Left lung (tissue), 4 donors: ENCODE measurements at regions not wholly inside any gene's neighbourhood (a gene's known extent, or its start where the extent isn't known, plus 50 kb on each side); places are given as distances from the start of the nearest gene placed in this dataset.
"Not testable (repeated sequence)": the region's sequence is repeated elsewhere in the genome, so short reads cannot be mapped to it uniquely, and the experiment has no call there.

Experiments used
- ATAC-seq: fragments of 200-7000 bp; cut with Tn5 transposase; one replicate; pipeline ENCODE4 v1.9.1; 2020; ENCODE audit warnings: moderate library complexity
- DNase-seq, 4 donors: peaks; one replicate each; pipeline ENCODE4 v3.0.0-alpha.2; 2013 to 2020
- H3K27ac ChIP-seq, 2 donors: fragments of 200-600 bp; sonication (generic) in 1 of 2; one replicate each; pipeline versions ENCODE4 v1.5.0 to v1.8.0; 2020 to 2021
- H3K27me3 ChIP-seq, 2 donors: fragments of 200-600 bp; sonication (generic) in 1 of 2; one replicate each; pipeline versions ENCODE4 v1.5.0 to v1.8.0; 2020 to 2021
- H3K36me3 ChIP-seq, 2 donors: fragments of 200-600 bp; sonication (generic) in 1 of 2; one replicate each; pipeline versions ENCODE4 v1.5.0 to v1.8.0; 2020 to 2021
- H3K4me1 ChIP-seq, 2 donors: fragments of 200-600 bp; one replicate each; pipeline ENCODE4 v1.8.0; 2021
- H3K4me3 ChIP-seq, 2 donors: fragments of 200-600 bp; sonication (generic) in 1 of 2; one replicate each; pipeline versions ENCODE4 v1.5.0 to v1.8.0; 2020 to 2021; ENCODE audit warnings: mild to moderate bottlenecking in 1 of 2
- H3K9me3 ChIP-seq, 2 donors: fragments of 200-600 bp; sonication (generic) in 1 of 2; one replicate each; pipeline versions ENCODE4 v1.5.0 to v1.8.0; 2020 to 2021
- intact Hi-C, 2 donors: fragments of 100-400 bp; cut with DNase I; formaldehyde crosslinking; loops; one replicate each; pipeline versions ENCODE4 v1.11.2 to v1.14.2; 2022
- TF ChIP-seq, protein P1 (sequence below), 2 donors: fragments of 200-600 bp; sonication (generic) in 1 of 2; IDR thresholded peaks; one replicate each; pipeline versions ENCODE4 v1.5.0 to v1.8.0; 2021; ENCODE audit warnings: antibody characterized with exemption in 2 of 2
- donor health status: DM: no; HTN: yes; CAD: no.
- donor health status: DM: no; HTN: no; CAD: no.

DNA sequence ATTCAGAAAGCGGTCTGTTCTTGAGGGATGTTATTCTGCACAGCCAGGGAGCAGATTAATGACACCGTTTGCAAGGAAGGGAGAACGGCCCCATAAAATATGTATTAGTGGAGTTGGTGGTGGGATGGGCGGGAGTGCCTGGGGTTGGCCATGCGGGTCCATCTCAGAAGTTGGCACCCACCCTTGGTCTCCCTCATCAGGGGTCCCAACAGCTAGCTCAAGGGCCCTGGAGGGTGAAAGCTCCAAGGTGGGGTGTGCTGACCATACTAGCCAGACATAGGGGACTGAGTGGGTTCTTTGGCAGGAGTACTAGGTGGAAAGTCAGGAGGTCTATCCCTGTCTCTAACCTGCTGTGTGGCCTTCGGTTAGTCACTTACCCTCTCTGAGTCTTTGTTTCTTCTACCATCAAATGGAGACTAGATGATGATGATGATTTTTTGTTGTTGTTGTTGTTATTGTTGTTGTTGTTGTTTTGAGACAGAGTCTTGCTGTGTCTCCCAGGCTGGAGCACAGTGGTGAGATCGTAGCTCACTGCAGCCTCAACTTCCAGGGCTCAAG lies 83.2 kb upstream of the BRD7 start:
- DNase-seq (no peak), ATAC-seq (no peak)
- Histone ChIP-seq H3K4me1 (no peaks in the 10 kb centered on the region), H3K9me3 (no peaks in the 10 kb centered on the region), H3K27me3 (peaks cover 0 to 39% of the 10 kb centered on the region in 2 donors), H3K36me3 (no peaks in the 10 kb centered on the region), H3K4me3 (no peak overlapping the region), H3K27ac (no peak overlapping the region)
- intact Hi-C loops, result no loop called here
- TF ChIP-seq, protein P1, sequence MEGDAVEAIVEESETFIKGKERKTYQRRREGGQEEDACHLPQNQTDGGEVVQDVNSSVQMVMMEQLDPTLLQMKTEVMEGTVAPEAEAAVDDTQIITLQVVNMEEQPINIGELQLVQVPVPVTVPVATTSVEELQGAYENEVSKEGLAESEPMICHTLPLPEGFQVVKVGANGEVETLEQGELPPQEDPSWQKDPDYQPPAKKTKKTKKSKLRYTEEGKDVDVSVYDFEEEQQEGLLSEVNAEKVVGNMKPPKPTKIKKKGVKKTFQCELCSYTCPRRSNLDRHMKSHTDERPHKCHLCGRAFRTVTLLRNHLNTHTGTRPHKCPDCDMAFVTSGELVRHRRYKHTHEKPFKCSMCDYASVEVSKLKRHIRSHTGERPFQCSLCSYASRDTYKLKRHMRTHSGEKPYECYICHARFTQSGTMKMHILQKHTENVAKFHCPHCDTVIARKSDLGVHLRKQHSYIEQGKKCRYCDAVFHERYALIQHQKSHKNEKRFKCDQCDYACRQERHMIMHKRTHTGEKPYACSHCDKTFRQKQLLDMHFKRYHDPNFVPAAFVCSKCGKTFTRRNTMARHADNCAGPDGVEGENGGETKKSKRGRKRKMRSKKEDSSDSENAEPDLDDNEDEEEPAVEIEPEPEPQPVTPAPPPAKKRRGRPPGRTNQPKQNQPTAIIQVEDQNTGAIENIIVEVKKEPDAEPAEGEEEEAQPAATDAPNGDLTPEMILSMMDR (IDR thresholded peaks at IDR 0.05), result no peak

GRCh38 chr16:50450957-50451356 lies 82.2 kb upstream of the BRD7 start:
- Histone ChIP-seq H3K36me3 (no peaks in the 10 kb centered on the region), H3K27ac (no peak overlapping the region), H3K4me3 (no peak overlapping the region), H3K4me1 (no peaks in the 10 kb centered on the region), H3K9me3 (no peaks in the 10 kb centered on the region), H3K27me3 (peaks cover 0 to 37% of the 10 kb centered on the region in 2 donors)
- no peak for DNase-seq
- intact Hi-C loops, result no loop called here
- TF ChIP-seq, protein P1 (IDR thresholded peaks at IDR 0.05), result no peak
- no peak for ATAC-seq

DNA sequence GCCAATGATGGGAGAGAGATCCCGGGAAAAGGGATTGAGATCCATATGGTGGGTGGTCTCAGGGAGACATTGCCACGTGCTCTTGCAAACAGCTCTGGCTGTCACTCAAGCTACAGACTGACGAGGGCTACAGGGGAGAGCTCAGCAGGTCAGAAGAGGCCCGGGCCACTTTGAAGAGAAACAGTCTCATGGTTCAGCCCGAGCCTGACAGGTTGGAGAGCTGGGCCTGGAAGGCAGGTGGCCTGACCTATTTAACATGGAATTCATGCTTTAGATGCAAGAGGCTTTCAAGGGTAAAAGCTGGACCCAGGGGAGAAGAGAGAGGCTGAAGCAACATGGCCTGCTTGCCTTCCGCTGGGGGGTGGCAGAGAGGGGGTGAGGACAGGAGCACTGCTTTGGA lies 81.0 kb upstream of the BRD7 start:
- intact Hi-C loops, result no loop called here
- DNase-seq (no peak), ATAC-seq (no peak)
- Histone ChIP-seq H3K4me3 (no peak overlapping the region), H3K36me3 (no peaks in the 10 kb centered on the region), H3K9me3 (no peaks in the 10 kb centered on the region), H3K27me3 (peaks cover 0 to 42% of the 10 kb centered on the region in 2 donors), H3K4me1 (no peaks in the 10 kb centered on the region), H3K27ac (no peak overlapping the region)
- TF ChIP-seq, protein P1 (IDR thresholded peaks at IDR 0.05), result no peak

GRCh38 chr16:50448981-50449380 lies 80.2 kb upstream of the BRD7 start:
- H3K27ac ChIP-seq, result no peak overlapping the region
- H3K9me3 ChIP-seq, result no peaks in the 10 kb centered on the region
- no peak overlapping the region for H3K4me3 ChIP-seq
- no peaks in the 10 kb centered on the region for H3K36me3 ChIP-seq
- intact Hi-C loops, result no loop called here
- ATAC-seq, result no peak
- H3K27me3 ChIP-seq, result peaks cover 0 to 42% of the 10 kb centered on the region in 2 donors
- DNase-seq, result no peak
- H3K4me1 ChIP-seq, result no peaks in the 10 kb centered on the region
- TF ChIP-seq, protein P1 (IDR thresholded peaks at IDR 0.05), result no peak

GRCh38 chr16:50448522-50448921 lies 79.7 kb upstream of the BRD7 start:
- H3K27me3 ChIP-seq, result peaks cover 0 to 42% of the 10 kb centered on the region in 2 donors
- intact Hi-C loops, result no loop called here
- TF ChIP-seq, protein P1 (IDR thresholded peaks at IDR 0.05), result no peak
- no peak overlapping the region for H3K4me3 ChIP-seq
- H3K9me3 ChIP-seq, result no peaks in the 10 kb centered on the region
- H3K27ac ChIP-seq, result no peak overlapping the region
- H3K4me1 ChIP-seq, result no peaks in the 10 kb centered on the region
- no peak for ATAC-seq
- DNase-seq, result no peak
- H3K36me3 ChIP-seq, result no peaks in the 10 kb centered on the region

- peaks cover 0 to 42% of the 10 kb centered on the region in 2 donors for H3K27me3 ChIP-seq
- H3K4me1 ChIP-seq, intact Hi-C loops: not testable (repeated sequence)
Observed at GRCh38 chr16:50447386-50447785, 78.6 kb upstream of the BRD7 start.

More at GRCh38 chr16:50447386-50447785, 78.6 kb upstream of the BRD7 start:
- ATAC-seq, H3K27ac ChIP-seq, H3K4me3 ChIP-seq, H3K9me3 ChIP-seq, DNase-seq, H3K36me3 ChIP-seq: not testable (repeated sequence)
